GM19239 (cell line): ENCODE measurements at regions not wholly inside any gene's neighbourhood (a gene's known extent, or its start where the extent isn't known, plus 50 kb on each side); places are given as distances from the start of the nearest gene placed in this dataset.
"Not testable (repeated sequence)": the region's sequence is repeated elsewhere in the genome, so short reads cannot be mapped to it uniquely, and the experiment has no call there.

Source experiments
- DNase-seq: peaks from one replicate; pipeline ENCODE4 v3.0.0; 2011; ENCODE audit warnings: low spot score; ENCODE audit not compliant: insufficient read length
- FAIRE-seq: peaks from 2 replicates; lab custom pipeline; 2011; peaks lifted over from hg19 to GRCh38; lab: Jason Lieb, UNC

DNA sequence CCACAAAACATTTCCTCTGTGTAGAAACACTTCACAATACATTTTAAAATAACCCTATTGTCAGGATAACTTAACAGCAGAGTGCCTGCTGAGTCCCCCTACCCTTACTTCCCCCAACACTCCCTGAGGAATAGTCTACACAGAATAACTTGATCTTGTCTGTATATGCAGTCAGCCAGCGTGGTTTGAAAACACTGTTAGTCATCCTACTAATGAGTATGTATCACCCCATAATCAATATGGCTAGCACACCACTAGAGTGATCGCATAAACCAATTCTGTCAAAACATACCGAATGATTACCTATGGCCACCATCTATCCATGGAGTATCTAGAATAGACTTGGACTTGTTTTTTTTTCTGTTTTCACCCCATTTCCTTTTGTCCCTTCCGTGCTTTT, 152.7 kb upstream of the NECTIN3 start:
- DNase-seq (no peak), FAIRE-seq (no peak)

DNA sequence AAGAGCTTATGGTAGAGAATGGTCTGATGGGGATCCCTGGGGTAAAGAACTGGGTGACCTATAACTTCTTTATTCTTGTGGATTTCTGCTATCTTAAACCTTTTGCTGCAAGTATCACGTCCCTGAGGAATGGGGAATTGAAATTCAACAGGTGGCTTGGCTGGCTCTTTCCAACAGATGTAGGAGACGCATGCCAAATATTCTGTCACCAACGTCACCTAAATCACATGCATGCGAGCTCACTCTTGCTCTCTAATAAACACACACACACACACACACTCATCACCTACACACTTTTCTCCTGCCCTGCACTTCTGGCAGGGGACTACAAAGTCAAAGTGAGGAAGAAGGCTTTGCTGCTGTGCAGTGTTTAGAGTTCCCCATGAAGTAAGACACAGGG, 145.8 kb upstream of the NECTIN3 start:
- DNase-seq (no peak), FAIRE-seq (no peak)

DNA sequence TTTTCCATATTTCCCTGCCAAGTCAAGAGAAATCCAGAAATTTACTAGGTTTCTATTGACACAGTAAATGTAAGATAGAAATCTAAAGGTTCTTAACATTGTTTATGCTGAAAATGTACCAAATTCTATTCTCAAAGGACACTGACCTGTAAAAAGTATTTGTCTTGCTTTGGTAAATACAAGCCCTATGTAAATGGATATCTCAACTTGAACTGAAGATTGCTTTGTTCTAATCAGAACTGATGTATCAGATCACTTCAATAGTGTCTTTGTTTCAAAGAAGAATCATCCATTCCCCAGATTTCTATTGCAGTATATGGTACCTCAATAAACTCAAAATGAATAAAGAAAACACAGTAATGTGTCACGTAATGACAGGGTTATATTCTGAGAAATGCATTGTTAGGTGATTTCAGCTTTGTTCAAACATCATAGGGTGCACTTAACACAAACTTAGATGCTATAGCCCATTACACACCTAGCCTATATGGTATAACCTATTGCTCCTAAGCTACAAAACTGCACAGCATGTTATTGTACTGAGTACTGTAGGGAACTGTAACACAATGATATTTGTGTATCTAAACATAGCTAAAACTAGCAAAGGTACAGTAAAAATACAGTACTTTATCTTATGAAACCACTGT, 143.5 kb upstream of the NECTIN3 start:
- DNase-seq = no peak
- no peak for FAIRE-seq

DNA sequence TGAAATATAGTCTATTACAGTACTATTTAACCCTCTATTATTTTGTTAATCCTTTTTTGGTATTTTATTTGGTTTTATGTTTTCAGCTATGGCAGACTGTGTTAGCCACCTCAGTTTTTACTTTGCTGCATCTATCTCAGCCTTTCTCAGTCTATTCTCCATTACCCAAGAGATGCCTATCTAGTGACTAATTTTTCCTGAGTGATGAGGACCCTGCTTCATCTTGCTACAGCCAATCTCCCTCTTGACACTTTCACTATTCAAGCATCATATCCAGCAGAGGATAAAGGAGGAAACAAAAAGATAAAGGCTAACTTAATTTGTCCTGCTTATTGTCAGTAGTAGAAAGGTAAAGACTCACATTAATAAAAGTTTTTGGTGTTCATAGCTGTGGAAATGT, 141.8 kb upstream of the NECTIN3 start:
- no peak for DNase-seq
- no peak for FAIRE-seq

DNA sequence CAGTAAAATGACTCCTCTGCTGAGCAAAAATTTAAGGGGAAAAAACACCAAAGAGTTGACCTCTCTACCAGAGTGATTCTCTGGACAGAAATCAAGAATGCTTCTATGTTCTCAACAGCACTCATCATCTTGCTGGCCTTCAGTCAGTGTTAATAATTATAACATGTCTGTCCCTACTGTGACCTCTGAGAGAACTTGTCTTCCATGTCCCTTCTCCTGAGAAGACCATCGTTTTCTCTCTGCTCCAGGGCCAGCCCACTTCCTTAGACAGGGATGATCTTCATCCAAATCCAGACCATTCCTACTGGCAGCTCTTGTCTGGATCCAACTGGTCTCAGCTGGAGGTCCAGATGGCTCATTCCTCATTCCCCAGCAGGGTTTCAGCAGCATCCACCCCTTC, 139.0 kb upstream of the NECTIN3 start:
- DNase-seq (no peak), FAIRE-seq (no peak)

DNA sequence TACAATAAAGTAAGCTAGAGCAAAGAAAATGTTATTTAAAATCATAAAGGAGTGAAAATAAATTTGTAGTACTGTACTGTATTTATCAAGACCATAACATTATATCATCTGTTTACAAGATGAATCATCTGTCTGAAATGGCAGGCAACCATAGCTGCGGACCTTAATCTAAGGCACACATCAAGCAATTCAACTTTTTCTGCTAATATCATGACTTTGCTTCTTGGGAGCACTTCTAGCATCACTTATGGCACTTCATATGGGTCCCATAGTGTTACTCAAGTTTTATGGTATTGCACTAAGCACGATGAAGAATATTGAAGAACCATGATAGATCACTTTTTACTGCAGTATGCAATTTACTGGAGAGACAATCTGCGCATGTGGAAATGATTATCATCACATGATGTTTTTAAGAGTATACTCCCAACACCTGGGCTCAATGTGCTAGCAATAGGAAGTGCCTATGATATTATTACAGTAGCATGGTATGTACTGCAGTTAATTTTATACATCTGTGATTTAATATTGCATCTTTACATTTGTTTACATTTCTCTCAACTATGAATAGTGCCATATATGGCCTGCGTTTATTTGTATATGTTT, 137.7 kb upstream of the NECTIN3 start:
- no peak for DNase-seq

DNA sequence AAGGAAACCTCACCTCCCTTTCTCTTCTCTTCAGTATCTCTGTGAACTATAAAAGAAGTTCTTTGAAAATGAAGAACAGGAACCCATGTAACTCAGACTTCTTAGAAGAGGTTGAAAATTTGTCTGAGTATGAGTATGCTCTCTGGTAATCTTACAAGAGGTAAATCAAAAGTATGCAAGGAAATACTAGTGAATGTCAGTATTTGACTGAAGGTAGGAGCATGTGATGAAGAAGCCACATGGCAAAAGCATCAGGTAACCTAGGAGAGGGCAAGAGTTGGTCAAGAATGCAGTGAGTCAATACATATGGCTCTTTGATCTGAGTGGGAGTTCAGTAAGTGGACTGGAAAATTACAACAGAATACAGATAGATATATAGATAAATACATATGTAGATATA, 133.0 kb upstream of the NECTIN3 start:
- no peak for DNase-seq
- no peak for FAIRE-seq

More for the DNA sequence above, 137.7 kb upstream of the NECTIN3 start:
- no peak for FAIRE-seq

DNA sequence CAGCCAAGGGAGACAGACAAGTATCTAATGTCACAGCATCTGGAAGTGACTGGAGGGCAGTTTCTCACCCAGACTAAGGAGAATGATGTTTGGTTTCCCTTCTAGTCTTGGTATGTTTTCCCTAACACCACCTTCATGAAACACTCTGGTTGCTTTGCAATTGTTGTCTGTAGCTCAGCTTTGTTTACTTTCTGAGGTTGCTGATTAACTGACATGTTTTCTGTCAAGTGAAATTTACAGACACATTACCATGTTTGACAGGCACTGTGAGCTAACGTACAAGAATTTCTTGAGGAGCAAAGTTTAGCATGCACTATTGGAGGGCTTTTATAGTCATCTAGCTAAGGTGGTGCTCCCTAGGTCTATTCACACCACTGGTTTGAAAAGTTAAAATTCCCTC, 131.6 kb upstream of the NECTIN3 start:
- no peak for DNase-seq

DNA sequence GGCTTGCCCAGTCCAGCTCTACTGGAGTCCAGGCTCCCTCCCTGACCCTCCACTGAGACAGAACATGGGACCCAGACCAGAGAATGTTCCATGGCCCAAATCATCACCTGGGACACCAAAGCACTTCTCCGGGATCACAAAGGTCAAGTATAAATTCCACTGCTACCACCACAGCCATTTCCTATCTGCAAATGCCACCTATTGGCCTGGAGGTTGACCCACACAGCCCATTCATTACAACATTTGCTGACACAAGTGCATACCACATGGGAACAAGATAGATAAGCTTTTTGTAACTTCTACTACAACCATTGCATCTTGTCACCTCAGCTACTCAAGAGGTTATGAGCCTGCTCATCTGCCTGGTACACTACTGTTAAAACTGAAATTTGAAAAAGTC, 126.8 kb upstream of the NECTIN3 start:
- DNase-seq = no peak
- FAIRE-seq = no peak

More for the DNA sequence above, 131.6 kb upstream of the NECTIN3 start:
- FAIRE-seq = no peak

DNA sequence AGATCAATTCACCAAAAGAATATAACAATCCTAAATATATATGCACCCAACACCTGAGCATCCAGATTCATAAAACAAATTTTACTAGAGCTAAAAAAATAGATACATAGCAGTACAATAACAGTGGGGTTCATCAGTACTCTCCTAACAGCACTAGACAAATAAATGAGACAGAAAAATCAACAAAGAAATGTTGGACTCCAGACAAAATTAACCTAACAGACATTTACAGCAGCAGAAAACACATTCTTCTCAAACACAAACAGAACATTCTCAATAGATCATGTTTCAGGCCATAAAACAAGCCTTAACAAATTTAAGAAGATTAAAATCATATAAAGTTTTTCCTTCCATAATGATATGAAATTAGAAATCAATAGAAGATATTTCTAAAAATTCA, 124.8 kb upstream of the NECTIN3 start:
- no peak for FAIRE-seq
- DNase-seq = no peak

DNA sequence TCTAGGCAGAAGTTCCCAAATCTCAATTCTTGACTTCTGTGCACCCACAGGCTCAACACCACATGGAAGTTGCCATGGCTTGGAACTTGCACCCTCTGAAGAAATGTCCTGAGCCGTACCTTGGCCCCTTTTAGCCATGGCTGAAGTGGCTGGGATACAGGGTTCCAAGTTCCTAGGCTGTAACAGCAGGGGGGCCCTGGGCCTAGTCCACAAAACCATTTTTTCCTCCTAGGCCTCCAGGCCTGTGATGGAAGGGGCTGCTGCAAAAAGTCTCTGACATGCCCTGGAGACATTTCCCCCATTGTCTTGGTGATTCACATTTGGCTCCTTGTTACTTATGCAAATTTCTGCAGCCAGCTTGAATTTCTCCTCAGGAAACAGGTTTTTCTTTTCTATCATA, 122.4 kb upstream of the NECTIN3 start:
- not testable (repeated sequence) for DNase-seq, FAIRE-seq

DNA sequence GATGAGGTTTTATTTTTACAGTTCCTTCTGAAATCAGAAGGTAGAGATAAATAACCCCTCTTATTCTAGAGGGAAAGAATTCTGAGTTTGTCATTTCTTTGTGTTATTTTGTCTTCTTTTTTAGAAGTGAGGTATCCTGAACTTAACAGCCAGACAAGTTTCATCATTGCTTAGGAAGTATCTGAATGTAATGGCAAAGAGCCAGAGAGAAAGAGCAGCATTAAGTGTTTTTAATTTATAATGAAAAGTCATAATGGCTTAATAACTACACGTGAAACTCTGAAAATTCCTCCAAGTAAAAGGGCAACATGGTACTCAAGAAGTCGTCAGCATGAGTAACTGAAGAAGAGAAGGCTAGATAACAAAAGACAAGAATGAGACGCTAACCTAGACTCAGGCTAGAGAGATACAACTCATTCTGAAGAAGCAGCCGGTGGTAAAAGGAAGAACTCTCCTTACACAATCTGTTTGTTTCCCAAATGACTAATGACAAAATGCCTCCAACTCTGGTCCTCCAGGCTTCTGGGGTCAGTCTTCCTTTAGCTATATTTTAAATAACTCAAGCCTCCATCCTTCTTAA, 116.2 kb upstream of the NECTIN3 start:
- DNase-seq (no peak), FAIRE-seq (no peak)

DNA sequence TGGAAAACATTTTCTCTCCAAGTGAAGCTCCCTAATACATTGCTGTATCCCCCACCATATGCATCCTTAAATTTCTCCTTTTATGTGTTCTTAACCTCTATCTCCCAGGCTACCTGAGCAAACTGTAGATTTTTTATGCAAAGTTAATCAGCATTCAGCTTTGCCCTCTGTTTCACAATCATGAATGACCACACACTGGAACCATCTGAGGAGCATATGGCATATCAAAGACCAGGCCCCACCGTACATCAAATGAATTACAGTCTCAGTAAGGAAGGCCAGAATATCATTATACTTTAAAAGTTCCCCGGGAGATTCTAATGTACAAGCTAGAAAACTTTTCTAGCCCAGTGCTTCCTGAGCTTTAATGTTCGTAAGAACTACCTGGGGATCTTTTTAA, 115.5 kb upstream of the NECTIN3 start:
- FAIRE-seq (no peak), DNase-seq (no peak)

DNA sequence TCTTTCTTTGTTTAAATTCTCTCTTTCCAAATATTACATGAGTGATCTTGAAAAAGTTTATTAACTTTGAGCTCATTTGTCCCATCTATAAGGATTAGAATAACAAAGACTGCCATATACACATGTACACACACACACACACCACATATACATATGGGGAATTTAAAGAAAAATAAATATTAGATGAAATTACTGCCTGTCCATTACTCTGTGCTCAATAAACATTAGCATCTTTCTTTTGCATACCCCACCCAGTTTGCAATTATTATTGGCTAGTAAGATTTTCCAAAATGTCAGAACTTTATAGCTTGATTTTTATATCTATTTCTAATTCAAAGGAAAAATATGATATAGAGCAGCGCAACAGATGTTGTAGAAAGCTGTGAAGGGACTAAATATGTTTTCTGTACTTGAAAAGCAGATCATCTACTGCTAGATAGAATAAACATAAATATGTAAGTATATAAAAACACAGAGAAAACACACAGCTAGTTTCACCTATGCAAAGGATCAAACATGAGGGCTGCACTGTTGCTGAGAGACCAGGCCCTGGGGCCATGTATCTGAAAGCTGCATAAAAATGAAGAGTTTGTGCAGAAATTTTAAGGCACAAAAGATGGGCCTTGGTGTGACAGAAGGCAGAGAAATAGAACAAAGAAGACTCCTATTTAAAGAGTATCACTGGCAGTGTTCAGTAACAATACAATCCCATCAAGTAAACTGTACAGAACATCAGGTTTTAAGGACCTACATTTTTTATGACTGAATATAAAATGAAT, 114.2 kb upstream of the NECTIN3 start:
- no peak for DNase-seq
- FAIRE-seq = no peak

DNA sequence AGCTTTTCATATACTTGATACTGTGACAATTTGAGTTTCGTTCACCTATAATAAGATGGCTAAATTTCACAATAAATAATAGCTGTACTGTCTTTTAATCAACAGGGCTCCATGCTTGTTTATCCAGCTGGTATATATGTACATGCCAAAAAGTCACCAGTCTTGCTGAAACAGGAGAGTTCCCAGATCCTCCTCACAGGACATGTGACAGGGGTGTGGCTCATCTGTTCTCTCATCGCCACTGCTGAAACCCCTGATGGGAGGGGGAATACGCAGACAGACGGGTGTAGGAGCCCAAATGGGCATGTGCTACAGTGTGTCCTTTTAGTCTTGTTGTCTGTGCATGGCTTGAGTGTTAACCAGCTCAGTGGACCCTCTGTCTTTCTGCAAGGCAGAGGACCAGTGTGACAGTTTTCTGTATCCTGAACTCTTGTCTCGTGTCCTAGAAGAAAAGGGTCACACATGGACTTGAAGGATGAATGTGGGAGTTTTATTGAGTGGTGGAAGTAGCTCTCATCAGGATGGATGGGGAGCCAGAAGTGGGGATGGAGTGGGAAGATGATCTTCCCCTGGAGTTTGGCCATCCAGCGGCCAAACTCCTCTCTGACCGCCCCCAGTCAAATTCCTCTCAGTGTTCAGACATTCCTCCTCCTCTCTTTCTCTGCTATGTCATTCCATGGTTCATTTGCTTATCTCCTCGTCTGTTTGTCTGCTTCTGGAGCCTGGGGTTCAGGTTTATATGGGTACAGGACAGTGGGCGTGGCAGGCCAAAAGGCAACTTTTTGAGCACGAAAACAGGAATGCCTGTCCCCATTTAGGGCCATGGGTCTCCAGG, 113.1 kb upstream of the NECTIN3 start:
- DNase-seq (no peak), FAIRE-seq (no peak)

DNA sequence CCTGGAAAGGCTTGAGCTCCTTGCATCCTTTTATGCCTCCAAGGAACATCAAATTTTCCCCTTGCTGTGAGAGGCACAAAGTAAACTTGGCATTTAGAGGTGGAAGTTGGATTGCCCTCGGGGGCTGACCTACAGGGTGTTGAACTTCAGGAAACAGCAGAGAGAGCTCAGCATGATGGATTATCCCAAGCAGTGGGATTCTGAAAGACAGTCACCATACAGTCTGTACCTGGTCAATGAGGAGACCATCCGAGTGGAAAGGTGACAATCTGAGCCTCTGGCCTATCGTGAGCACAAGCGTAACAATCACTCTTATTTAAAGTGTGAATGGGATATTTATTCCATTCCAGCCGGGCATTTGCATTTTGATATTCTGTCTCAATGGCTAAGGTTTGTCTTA, 105.6 kb upstream of the NECTIN3 start:
- FAIRE-seq (no peak), DNase-seq (no peak)

DNA sequence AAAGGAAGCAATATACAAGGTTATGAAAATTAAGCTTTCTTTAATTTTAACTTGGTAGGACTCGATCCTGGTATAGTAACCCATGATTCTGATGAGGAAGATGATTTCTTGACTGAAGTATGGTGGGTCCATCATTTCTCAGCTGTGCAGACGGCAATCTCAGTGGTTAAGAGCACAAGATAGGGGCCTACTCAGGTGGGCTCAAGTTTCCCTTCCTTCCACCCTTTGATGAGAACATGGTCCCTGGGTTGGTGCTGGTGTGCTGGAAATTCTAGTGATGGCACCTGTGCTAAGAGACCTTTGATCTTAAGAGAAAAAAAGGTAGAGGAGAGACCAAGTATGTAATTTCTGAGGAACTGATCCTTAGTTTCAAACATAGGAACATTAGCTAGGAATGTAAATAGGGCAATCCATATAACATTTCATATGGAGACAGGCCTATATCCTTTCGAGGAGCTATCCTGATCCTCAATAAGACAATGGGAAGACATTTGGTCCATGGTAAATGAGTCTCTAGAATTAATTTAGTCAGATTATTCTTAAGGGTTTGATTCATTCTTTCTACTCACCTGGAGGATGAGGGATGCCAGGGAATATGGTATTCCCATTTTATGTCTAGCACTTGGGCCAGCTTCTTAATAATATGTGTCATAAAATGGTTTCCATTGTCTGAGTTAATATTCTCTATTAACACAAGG, 104.5 kb upstream of the NECTIN3 start:
- FAIRE-seq = no peak
- no peak for DNase-seq

DNA sequence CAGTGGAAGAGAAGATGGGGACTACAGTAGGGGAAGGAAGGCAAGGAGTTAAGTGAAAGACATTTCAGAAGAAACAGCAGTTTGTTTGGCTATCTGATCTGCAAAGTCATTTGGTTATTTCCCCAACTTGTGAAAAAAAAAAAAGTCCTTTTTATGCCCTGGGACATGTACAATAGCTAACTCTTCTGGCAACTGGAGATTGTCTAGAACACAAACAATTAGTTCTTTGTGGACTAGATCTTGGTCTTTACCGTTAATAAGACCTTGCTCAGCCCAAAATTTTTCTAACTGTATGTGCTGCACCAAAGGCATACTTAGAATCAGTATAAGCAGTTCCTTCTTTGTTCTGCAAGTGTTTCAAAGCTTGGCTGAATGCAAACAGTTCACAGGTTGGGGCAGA, 103.5 kb upstream of the NECTIN3 start:
- FAIRE-seq (no peak), DNase-seq (no peak)

DNA sequence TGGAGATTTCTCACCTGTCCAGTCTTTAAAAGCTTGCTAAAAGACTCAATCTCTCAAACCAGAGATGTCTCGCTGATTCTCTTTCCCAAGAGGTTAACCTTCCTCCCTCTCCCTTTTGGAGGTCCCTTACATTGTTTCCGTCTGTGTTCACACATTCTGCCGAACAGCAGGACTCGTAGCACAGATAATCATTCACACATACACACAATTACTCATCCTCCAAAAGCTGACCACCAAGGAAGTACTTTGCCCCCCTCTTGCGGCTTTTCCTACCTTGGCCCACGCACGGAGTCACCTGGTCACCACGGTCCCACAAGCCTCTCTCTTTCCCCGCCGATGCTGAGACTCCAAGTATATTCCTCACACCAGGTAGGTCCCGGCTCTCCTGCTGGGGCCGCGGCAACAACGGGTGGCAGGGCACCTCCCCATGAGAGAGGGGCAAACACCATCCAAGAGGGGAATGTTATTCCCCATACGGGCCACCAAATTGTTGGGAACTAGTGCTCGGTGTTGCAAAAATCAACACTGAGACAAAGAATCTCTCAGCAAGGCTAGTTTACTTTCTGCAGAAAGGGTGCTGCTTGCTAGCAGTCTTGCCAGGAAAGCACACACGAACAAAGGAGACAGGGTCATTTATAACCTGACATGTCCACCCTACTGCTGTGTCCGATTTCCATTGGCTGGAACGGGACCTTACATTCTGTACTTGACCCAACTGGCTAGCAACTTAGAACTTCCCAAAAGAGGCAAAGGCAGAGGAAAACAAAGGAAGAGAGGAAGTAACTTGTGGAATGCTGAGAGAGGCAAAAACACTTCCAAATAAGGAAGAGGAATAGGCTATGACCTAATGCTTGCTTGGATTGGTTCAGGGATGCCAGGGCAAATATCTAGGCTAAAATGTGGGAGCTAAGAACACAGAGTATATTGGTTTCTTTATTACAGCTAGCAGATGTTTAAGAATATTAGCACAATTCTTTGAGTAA, 102.1 kb upstream of the NECTIN3 start:
- FAIRE-seq (no peak), DNase-seq (no peak)
